RWPE2 (cell line): ENCODE measurements at regions not wholly inside any gene's neighbourhood (a gene's known extent, or its start where the extent isn't known, plus 50 kb on each side); places are given as distances from the start of the nearest gene placed in this dataset.

Source experiments
- ATAC-seq: fragments of 200-7000 bp; cut with Tn5 transposase; 3 replicates; pipeline ENCODE4 v1.9.1; 2021; ENCODE audit warnings: low read depth
- DNase-seq: peaks from one replicate; pipeline ENCODE4 v3.0.0-alpha.2; 2020; ENCODE audit warnings: low spot score
- H3K27ac ChIP-seq: fragments of 450-650 bp; 2 replicates; pipeline ENCODE4 v1.5.1; 2017; ENCODE audit warnings: mild to moderate bottlenecking; ENCODE audit not compliant: poor library complexity, severe bottlenecking
- H3K27me3 ChIP-seq: fragments of 250-450 bp; sonication (Bioruptor Pico); 2 replicates; pipeline ENCODE4 v1.5.1; 2021; ENCODE audit warnings: mild to moderate bottlenecking, moderate library complexity; ENCODE audit not compliant: insufficient read depth, poor library complexity, severe bottlenecking
- H3K36me3 ChIP-seq: fragments of 250-450 bp; sonication (Bioruptor Pico); 2 replicates; pipeline ENCODE4 v1.5.1; 2020; ENCODE audit warnings: low read depth, mild to moderate bottlenecking, moderate library complexity
- H3K4me1 ChIP-seq: fragments of 250-450 bp; sonication (Bioruptor Pico); 2 replicates; pipeline ENCODE4 v1.5.1; 2021; ENCODE audit warnings: mild to moderate bottlenecking, moderate library complexity; ENCODE audit not compliant: insufficient read depth, poor library complexity, severe bottlenecking
- H3K4me3 ChIP-seq: fragments of 250-450 bp; sonication (Bioruptor Pico); 2 replicates; pipeline ENCODE4 v1.5.1; 2021; ENCODE audit warnings: mild to moderate bottlenecking, moderate library complexity; ENCODE audit not compliant: severe bottlenecking
- H3K9me3 ChIP-seq: fragments of 250-450 bp; sonication (Bioruptor Pico); 2 replicates; pipeline ENCODE4 v1.5.1; 2021; ENCODE audit warnings: mild to moderate bottlenecking, moderate library complexity; ENCODE audit not compliant: severe bottlenecking
- TF ChIP-seq, protein P1 (sequence below): fragments of 450-650 bp; IDR thresholded peaks from one replicate; pipeline ENCODE4 v1.5.1; 2017; ENCODE audit warnings: mild to moderate bottlenecking, moderate library complexity; ENCODE audit not compliant: poor library complexity, severe bottlenecking

DNA sequence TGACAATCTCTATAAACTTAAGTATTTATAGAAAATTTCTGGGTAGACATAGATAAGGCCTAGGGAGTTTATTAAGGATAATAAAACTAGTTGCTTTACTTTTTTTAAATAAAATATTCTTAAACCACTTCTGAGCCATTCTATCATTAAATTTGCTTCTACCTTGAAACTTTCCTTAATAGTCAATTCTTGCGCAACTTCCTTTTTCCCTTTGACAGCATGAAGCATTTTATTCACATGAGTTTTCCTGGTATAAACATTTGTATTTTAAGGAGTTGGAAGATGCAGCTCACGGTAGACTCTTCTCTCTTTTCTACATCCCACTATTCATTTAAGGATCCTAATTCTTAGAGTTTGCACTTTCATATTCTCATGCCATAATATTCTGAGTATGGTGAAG, 75.8 kb upstream of the DPH5 start:
- TF ChIP-seq, protein P1, sequence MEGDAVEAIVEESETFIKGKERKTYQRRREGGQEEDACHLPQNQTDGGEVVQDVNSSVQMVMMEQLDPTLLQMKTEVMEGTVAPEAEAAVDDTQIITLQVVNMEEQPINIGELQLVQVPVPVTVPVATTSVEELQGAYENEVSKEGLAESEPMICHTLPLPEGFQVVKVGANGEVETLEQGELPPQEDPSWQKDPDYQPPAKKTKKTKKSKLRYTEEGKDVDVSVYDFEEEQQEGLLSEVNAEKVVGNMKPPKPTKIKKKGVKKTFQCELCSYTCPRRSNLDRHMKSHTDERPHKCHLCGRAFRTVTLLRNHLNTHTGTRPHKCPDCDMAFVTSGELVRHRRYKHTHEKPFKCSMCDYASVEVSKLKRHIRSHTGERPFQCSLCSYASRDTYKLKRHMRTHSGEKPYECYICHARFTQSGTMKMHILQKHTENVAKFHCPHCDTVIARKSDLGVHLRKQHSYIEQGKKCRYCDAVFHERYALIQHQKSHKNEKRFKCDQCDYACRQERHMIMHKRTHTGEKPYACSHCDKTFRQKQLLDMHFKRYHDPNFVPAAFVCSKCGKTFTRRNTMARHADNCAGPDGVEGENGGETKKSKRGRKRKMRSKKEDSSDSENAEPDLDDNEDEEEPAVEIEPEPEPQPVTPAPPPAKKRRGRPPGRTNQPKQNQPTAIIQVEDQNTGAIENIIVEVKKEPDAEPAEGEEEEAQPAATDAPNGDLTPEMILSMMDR: no peak
- Histone ChIP-seq H3K4me3 (no peak overlapping the region), H3K36me3 (no peaks in the 10 kb centered on the region), H3K27me3 (no peaks in the 10 kb centered on the region), H3K4me1 (peaks cover 8% of the 10 kb centered on the region), H3K27ac (no peak overlapping the region), H3K9me3 (no peaks in the 10 kb centered on the region)
- ATAC-seq (no peak), DNase-seq (no peak)

- no peaks in the 10 kb centered on the region for H3K36me3 ChIP-seq
- DNase-seq (no peak), ATAC-seq (no peak)
- H3K27me3 ChIP-seq: no peaks in the 10 kb centered on the region
- no peak overlapping the region for H3K4me3 ChIP-seq
- TF ChIP-seq, protein P1: no peak
- peaks cover 8% of the 10 kb centered on the region for H3K4me1 ChIP-seq
- no peaks in the 10 kb centered on the region for H3K9me3 ChIP-seq
- no peak overlapping the region for H3K27ac ChIP-seq
Measured at GRCh38 chr1:101100674-101101073, 75.1 kb upstream of the DPH5 start.

DNA sequence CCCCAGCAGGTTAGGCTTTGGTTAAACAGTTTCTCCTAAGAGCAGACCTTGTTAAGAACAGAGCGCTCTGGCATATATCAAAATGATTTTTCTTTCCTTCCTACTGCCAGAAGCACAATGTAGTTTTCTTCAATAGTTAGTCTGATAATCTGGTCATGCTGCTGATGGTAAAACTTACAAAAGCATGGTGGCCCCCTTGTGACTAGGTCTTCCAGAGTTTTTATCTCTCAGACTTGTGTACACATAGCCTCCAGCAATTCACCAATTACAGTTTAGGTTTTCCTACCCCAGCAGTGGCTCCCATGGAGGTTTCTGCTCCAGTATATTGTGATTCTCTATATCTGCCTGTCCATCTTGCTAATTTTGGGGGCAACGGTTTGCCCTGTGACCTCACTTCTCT, 73.3 kb upstream of the DPH5 start:
- DNase-seq (no peak), ATAC-seq (no peak)
- no peaks in the 10 kb centered on the region for H3K36me3 ChIP-seq
- H3K27ac ChIP-seq: no peak overlapping the region
- no peaks in the 10 kb centered on the region for H3K27me3 ChIP-seq
- peaks cover 8% of the 10 kb centered on the region for H3K4me1 ChIP-seq
- no peak overlapping the region for H3K4me3 ChIP-seq
- H3K9me3 ChIP-seq: no peaks in the 10 kb centered on the region
- TF ChIP-seq, protein P1: no peak

GRCh38 chr1:101098327-101098726, 72.7 kb upstream of the DPH5 start:
- H3K27me3 ChIP-seq: no peaks in the 10 kb centered on the region
- H3K27ac ChIP-seq: no peak overlapping the region
- TF ChIP-seq, protein P1: no peak
- peaks cover 8% of the 10 kb centered on the region for H3K4me1 ChIP-seq
- H3K36me3 ChIP-seq: no peaks in the 10 kb centered on the region
- H3K9me3 ChIP-seq: no peaks in the 10 kb centered on the region
- ATAC-seq: no peak
- H3K4me3 ChIP-seq: no peak overlapping the region
- DNase-seq: no peak

DNA sequence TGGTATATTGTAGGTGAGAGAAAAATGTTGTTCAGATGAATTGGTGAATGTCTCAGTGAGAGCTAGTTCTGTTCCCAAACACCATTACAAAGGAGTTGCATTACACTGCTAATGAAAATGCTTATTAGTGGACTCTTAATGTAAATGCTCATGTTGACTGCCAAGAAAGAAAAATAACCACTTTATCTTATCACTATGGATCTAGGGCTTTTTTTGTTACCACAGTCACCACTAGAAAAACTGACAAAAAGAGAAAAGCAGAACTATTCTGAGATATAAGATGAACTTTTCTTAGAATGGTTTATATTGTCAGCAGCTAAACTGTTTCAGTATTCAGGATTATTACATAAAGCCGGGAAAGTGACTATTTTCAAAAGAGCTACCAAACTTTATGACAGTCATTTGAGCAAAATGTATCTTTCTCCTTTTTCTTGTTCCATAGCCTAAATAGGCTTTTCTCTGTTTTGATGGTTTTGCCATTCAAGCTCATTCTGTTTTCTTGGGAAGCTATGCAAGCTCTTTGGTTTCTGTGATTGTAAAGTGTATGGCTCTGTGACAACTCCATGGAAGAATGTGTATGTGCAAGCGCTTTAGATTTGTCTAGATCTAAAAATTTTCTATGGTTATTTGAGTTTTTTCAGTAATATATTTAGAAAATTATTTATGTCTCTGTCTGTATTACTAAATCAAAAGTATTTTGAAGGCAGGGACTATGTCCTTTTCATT, 64.2 kb upstream of the DPH5 start:
- no peak overlapping the region for H3K27ac ChIP-seq
- H3K4me3 ChIP-seq: no peak overlapping the region
- no peaks in the 10 kb centered on the region for H3K36me3 ChIP-seq
- H3K9me3 ChIP-seq: no peaks in the 10 kb centered on the region
- H3K4me1 ChIP-seq: no peaks in the 10 kb centered on the region
- TF ChIP-seq, protein P1: no peak
- ATAC-seq: no peak
- H3K27me3 ChIP-seq: no peaks in the 10 kb centered on the region
- DNase-seq: no peak
